ENCODE measurements at regions not wholly inside any gene's neighbourhood (a gene's known extent, or its start where the extent isn't known, plus 50 kb on each side); places are given as distances from the start of the nearest gene placed in this dataset.

- Histone ChIP-seq H3K27me3 (ENCODE audit: low read depth, low read length) (no peaks in the 10 kb centered on the region), H3K36me3 (replicated peaks; ENCODE audit: low read depth, low read length) (no peaks in the 10 kb centered on the region), H2AFZ (ENCODE audit: low read depth, low read length) (no peak overlapping the region), H3K4me1 (ENCODE audit: low read length) (peaks cover 11% of the 10 kb centered on the region), H3K4me2 (ENCODE audit: low read length) (no peak overlapping the region), H3K9me3 (ENCODE audit: insufficient read depth, low read length) (no peaks in the 10 kb centered on the region), H4K20me1 (ENCODE audit: insufficient read depth, low read length) (no peaks in the 10 kb centered on the region), H3K9ac (ENCODE audit: low read length) (no peak overlapping the region), H3K4me3 (ENCODE audit: low read length) (no peak overlapping the region), H3K27ac (ENCODE audit: low read length) (no peak overlapping the region), H3K79me2 (ENCODE audit: low read length) (no peaks in the 10 kb centered on the region)
- no peak for TF ChIP-seq EZH2phosphoT487 (IDR thresholded peaks at IDR 0.05; ENCODE audit: low read depth)
- TF ChIP-seq CTCF (IDR thresholded peaks at IDR 0.05; ENCODE audit: low read depth, low read length), result no peak
These were observed 248.4 kb upstream of the CCDC196 start for GRCh38 chr14:66237741-66238140.

DNA sequence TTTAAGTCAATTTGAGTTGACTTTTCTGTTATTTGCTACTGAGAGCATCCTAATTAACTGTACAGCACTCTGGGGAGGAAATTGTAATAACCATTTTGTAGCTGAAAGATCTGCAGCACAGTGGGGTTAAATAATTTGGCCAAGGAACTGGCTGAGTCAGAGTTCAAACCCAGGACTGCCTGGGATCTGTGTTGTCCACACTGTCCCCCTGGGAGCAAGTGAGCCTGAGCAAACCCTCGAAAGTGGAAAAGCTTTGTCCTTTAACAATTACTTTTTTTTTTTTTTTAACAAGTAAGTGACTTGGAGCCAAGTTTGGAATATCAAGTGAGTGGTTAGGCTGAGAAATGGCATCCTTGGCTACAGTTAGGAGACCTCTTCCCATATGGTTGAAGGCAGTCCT is 247.2 kb upstream of the CCDC196 start:
- H3K27ac ChIP-seq (ENCODE audit: low read length), result no peak overlapping the region
- H3K4me3 ChIP-seq (ENCODE audit: low read length), result no peak overlapping the region
- H4K20me1 ChIP-seq (ENCODE audit: insufficient read depth, low read length), result no peaks in the 10 kb centered on the region
- TF ChIP-seq CTCF (IDR thresholded peaks at IDR 0.05; ENCODE audit: low read depth, low read length) (no peak), EZH2phosphoT487 (IDR thresholded peaks at IDR 0.05; ENCODE audit: low read depth) (no peak)
- no peaks in the 10 kb centered on the region for H3K4me1 ChIP-seq (ENCODE audit: low read length)
- H3K27me3 ChIP-seq (ENCODE audit: low read depth, low read length), result no peaks in the 10 kb centered on the region
- no peaks in the 10 kb centered on the region for H3K9me3 ChIP-seq (ENCODE audit: insufficient read depth, low read length)
- H3K4me2 ChIP-seq (ENCODE audit: low read length), result no peak overlapping the region
- H3K79me2 ChIP-seq (ENCODE audit: low read length), result no peaks in the 10 kb centered on the region
- H3K9ac ChIP-seq (ENCODE audit: low read length), result no peak overlapping the region
- H2AFZ ChIP-seq (ENCODE audit: low read depth, low read length), result no peak overlapping the region
- no peaks in the 10 kb centered on the region for H3K36me3 ChIP-seq (replicated peaks; ENCODE audit: low read depth, low read length)

- Histone ChIP-seq H3K27me3 (ENCODE audit: low read depth, low read length) (no peaks in the 10 kb centered on the region), H3K36me3 (replicated peaks; ENCODE audit: low read depth, low read length) (no peaks in the 10 kb centered on the region), H4K20me1 (ENCODE audit: insufficient read depth, low read length) (no peaks in the 10 kb centered on the region), H3K4me2 (ENCODE audit: low read length) (no peak overlapping the region), H2AFZ (ENCODE audit: low read depth, low read length) (no peak overlapping the region), H3K4me1 (ENCODE audit: low read length) (no peaks in the 10 kb centered on the region), H3K9me3 (ENCODE audit: insufficient read depth, low read length) (no peaks in the 10 kb centered on the region), H3K9ac (ENCODE audit: low read length) (no peak overlapping the region), H3K4me3 (ENCODE audit: low read length) (no peak overlapping the region), H3K27ac (ENCODE audit: low read length) (no peak overlapping the region), H3K79me2 (ENCODE audit: low read length) (no peaks in the 10 kb centered on the region)
- TF ChIP-seq CTCF (IDR thresholded peaks at IDR 0.05; ENCODE audit: low read depth, low read length), result no peak
- TF ChIP-seq EZH2phosphoT487 (IDR thresholded peaks at IDR 0.05; ENCODE audit: low read depth), result no peak
These were observed 246.6 kb upstream of the CCDC196 start for GRCh38 chr14:66239589-66239988.

DNA sequence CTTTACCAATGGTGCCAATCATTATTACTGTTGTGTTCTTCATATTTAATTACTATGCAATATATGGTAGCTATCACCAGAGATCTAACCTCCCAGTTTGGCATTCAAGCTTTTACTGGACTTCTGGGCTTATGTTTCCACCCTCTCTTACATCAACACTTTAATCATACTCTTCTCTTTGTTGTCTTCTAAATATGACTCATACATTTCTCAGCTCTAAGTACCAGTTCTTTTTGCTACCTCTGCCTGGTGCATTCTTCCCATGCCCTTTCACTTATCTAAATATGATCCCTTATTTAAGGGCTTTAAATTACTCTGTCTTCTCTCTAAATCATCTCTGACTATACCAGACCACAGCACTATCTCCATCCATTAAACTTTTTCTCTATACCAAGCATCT is 246.1 kb upstream of the CCDC196 start:
- Histone ChIP-seq H2AFZ (ENCODE audit: low read depth, low read length) (no peak overlapping the region), H3K36me3 (replicated peaks; ENCODE audit: low read depth, low read length) (no peaks in the 10 kb centered on the region), H3K9me3 (ENCODE audit: insufficient read depth, low read length) (no peaks in the 10 kb centered on the region), H3K9ac (ENCODE audit: low read length) (no peak overlapping the region), H4K20me1 (ENCODE audit: insufficient read depth, low read length) (no peaks in the 10 kb centered on the region), H3K4me1 (ENCODE audit: low read length) (no peaks in the 10 kb centered on the region), H3K27me3 (ENCODE audit: low read depth, low read length) (no peaks in the 10 kb centered on the region), H3K27ac (ENCODE audit: low read length) (no peak overlapping the region), H3K4me3 (ENCODE audit: low read length) (no peak overlapping the region), H3K4me2 (ENCODE audit: low read length) (no peak overlapping the region), H3K79me2 (ENCODE audit: low read length) (no peaks in the 10 kb centered on the region)
- TF ChIP-seq EZH2phosphoT487 (IDR thresholded peaks at IDR 0.05; ENCODE audit: low read depth) (no peak), CTCF (IDR thresholded peaks at IDR 0.05; ENCODE audit: low read depth, low read length) (no peak)
